Naive thymus-derived CD4-positive, alpha-beta T cell (primary cell): ENCODE measurements at regions not wholly inside any gene's neighbourhood (a gene's known extent, or its start where the extent isn't known, plus 50 kb on each side); places are given as distances from the start of the nearest gene placed in this dataset.

Experiments used
- ATAC-seq: fragments of 150-1000 bp; cut with Tn5 transposase; 2 replicates; pipeline ENCODE4 v1.10.0; 2021; ENCODE audit warnings: mild to moderate bottlenecking, moderate library complexity
- CTCF ChIA-PET: fragments of 350-600 bp; sonication (Branson Sonifier 250); formaldehyde crosslinking; loops from one replicate; lab custom pipeline; 2021; ENCODE audit warnings: antibody characterized with exemption; lab: Charles Lee
- POLR2A ChIA-PET: fragments of 350-600 bp; sonication (Branson Sonifier 250); formaldehyde crosslinking; loops from one replicate; lab custom pipeline; 2021; ENCODE audit warnings: antibody characterized with exemption, inconsistent platforms; lab: Charles Lee
- DNase-seq, 9 donors: peaks; one replicate each; pipeline versions ENCODE4 v3.0.0 to v3.0.0-alpha.2; 2020 to 2022; ENCODE audit warnings: mixed read lengths in 1 of 9
- H3K27ac ChIP-seq: one replicate; pipeline ENCODE4 v1.7.0; 2013; ENCODE audit warnings: mild to moderate bottlenecking, low read depth, low read length, moderate library complexity
- H3K27me3 ChIP-seq, 2 donors: one replicate each; pipeline ENCODE4 v1.7.0; 2013; ENCODE audit warnings: low read length in 2 of 2, mild to moderate bottlenecking in 2 of 2, moderate library complexity in 2 of 2; ENCODE audit not compliant: control insufficient read depth in 2 of 2, insufficient read depth in 2 of 2
- H3K36me3 ChIP-seq, 3 experiments: 1 replicate in 2 of 3; 2 replicates in 1 of 3; pipeline ENCODE4 v1.7.0; 2013; ENCODE audit warnings: low read length in 3 of 3, mild to moderate bottlenecking in 3 of 3, moderate library complexity in 1 of 3; ENCODE audit not compliant: insufficient read depth in 3 of 3, control insufficient read depth in 2 of 3
- H3K4me1 ChIP-seq, 2 donors: one replicate each; pipeline ENCODE4 v1.7.0; 2013; ENCODE audit warnings: low read length in 2 of 2, mild to moderate bottlenecking in 2 of 2, moderate library complexity in 1 of 2; ENCODE audit not compliant: control insufficient read depth in 2 of 2, insufficient read depth in 2 of 2
- H3K4me3 ChIP-seq: 2 replicates; pipeline ENCODE4 v1.7.0; 2013; ENCODE audit warnings: mild to moderate bottlenecking, low read length
- H3K9me3 ChIP-seq, 3 experiments: 1 replicate in 2 of 3; 2 replicates in 1 of 3; pipeline ENCODE4 v1.7.0; 2013; ENCODE audit warnings: low read length in 3 of 3; ENCODE audit not compliant: control insufficient read depth in 2 of 3
- H3K27ac Mint-ChIP-seq, 9 donors: one replicate each; pipeline ENCODE4 v1.8.0; 2020 to 2022; ENCODE audit warnings: mixed read lengths in 9 of 9, mild to moderate bottlenecking in 8 of 9, moderate library complexity in 5 of 9, inconsistent platforms in 2 of 9
- H3K27me3 Mint-ChIP-seq, 5 donors: one replicate each; pipeline ENCODE4 v1.8.0; 2021 to 2022; ENCODE audit warnings: mixed read lengths in 5 of 5, mild to moderate bottlenecking in 1 of 5
- H3K36me3 Mint-ChIP-seq, 5 donors: one replicate each; pipeline ENCODE4 v1.8.0; 2020 to 2022; ENCODE audit warnings: mixed read lengths in 5 of 5, mild to moderate bottlenecking in 3 of 5, inconsistent platforms in 1 of 5
- H3K4me1 Mint-ChIP-seq, 7 donors: one replicate each; pipeline ENCODE4 v1.8.0; 2020 to 2022; ENCODE audit warnings: mixed read lengths in 7 of 7, mild to moderate bottlenecking in 3 of 7, inconsistent platforms in 1 of 7
- H3K4me3 Mint-ChIP-seq, 10 donors: one replicate each; pipeline ENCODE4 v1.8.0; 2020 to 2022; ENCODE audit warnings: mild to moderate bottlenecking in 10 of 10, mixed read lengths in 10 of 10, moderate library complexity in 6 of 10, inconsistent platforms in 2 of 10
- H3K9me3 Mint-ChIP-seq, 11 donors: one replicate each; pipeline ENCODE4 v1.8.0; 2020 to 2022; ENCODE audit warnings: mixed read lengths in 11 of 11, mild to moderate bottlenecking in 4 of 11, inconsistent platforms in 1 of 11, moderate library complexity in 1 of 11
- intact Hi-C, 2 donors: fragments of 100-400 bp; cut with micrococcal nuclease; formaldehyde crosslinking; loops; one replicate each; pipeline ENCODE4 v1.15.1; 2023

GRCh38 chr3:76293856-76294255 lies 508.5 kb upstream of the ZNF717 start:
- Mint-ChIP-seq H3K36me3 (no peaks in the 10 kb centered on the region), H3K4me3 (no peak overlapping the region), H3K9me3 (peaks cover 0 to 25% (median 13%) of the 10 kb centered on the region in 11 donors), H3K4me1 (no peaks in the 10 kb centered on the region), H3K27ac (no peak overlapping the region), H3K27me3 (no peaks in the 10 kb centered on the region)
- ChIA-PET POLR2A (no interaction called here), CTCF (no interaction called here)
- H3K4me3 ChIP-seq: no peak overlapping the region
- H3K9me3 ChIP-seq: no peaks in the 10 kb centered on the region
- intact Hi-C loops: no loop called here
- no peaks in the 10 kb centered on the region for H3K27me3 ChIP-seq
- no peaks in the 10 kb centered on the region for H3K4me1 ChIP-seq
- ATAC-seq (no peak), DNase-seq (no peak)
- no peaks in the 10 kb centered on the region for H3K36me3 ChIP-seq
- H3K27ac ChIP-seq: no peak overlapping the region

GRCh38 chr3:76300746-76301145 lies 515.4 kb upstream of the ZNF717 start:
- H3K9me3 ChIP-seq: no peaks in the 10 kb centered on the region
- no peaks in the 10 kb centered on the region for H3K4me1 ChIP-seq
- no peak for DNase-seq
- no peak for ATAC-seq
- intact Hi-C loops: no loop called here
- Mint-ChIP-seq H3K27ac (no peak overlapping the region), H3K36me3 (no peaks in the 10 kb centered on the region), H3K4me1 (no peaks in the 10 kb centered on the region), H3K4me3 (no peak overlapping the region), H3K27me3 (no peaks in the 10 kb centered on the region), H3K9me3 (peaks cover 0 to 26% (median 8%) of the 10 kb centered on the region in 11 donors)
- CTCF ChIA-PET: interaction anchor here (0.5 kb wide), 1 partner anchor 214 kb away, joined by 3 read pairs; no protein-coding TSS in a partner anchor
- H3K36me3 ChIP-seq: no peaks in the 10 kb centered on the region
- H3K27me3 ChIP-seq: no peaks in the 10 kb centered on the region
- no peak overlapping the region for H3K4me3 ChIP-seq
- H3K27ac ChIP-seq: no peak overlapping the region
- POLR2A ChIA-PET: no interaction called here

- peaks cover 2 to 22% (median 8%) of the 10 kb centered on the region in 11 donors for H3K9me3 Mint-ChIP-seq
- intact Hi-C loops: no loop called here
- Histone ChIP-seq H3K27me3 (no peaks in the 10 kb centered on the region), H3K9me3 (no peaks in the 10 kb centered on the region), H3K4me3 (no peak overlapping the region), H3K36me3 (no peaks in the 10 kb centered on the region), H3K4me1 (no peaks in the 10 kb centered on the region), H3K27ac (no peak overlapping the region)
- ChIA-PET CTCF (no interaction called here), POLR2A (no interaction called here)
- H3K4me3 Mint-ChIP-seq: no peak overlapping the region
- DNase-seq (no peak), ATAC-seq (no peak)
- no peaks in the 10 kb centered on the region for H3K36me3 Mint-ChIP-seq
- no peaks in the 10 kb centered on the region for H3K27me3 Mint-ChIP-seq
- H3K27ac Mint-ChIP-seq: no peak overlapping the region
- no peaks in the 10 kb centered on the region for H3K4me1 Mint-ChIP-seq
Measured at GRCh38 chr3:76307556-76307955, 522.2 kb upstream of the ZNF717 start.

GRCh38 chr3:76308541-76308940 lies 523.2 kb upstream of the ZNF717 start:
- Mint-ChIP-seq H3K27ac (no peak overlapping the region), H3K4me1 (no peaks in the 10 kb centered on the region), H3K36me3 (no peaks in the 10 kb centered on the region), H3K4me3 (no peak overlapping the region), H3K9me3 (peaks cover 3 to 27% (median 8%) of the 10 kb centered on the region in 11 donors), H3K27me3 (no peaks in the 10 kb centered on the region)
- Histone ChIP-seq H3K27me3 (no peaks in the 10 kb centered on the region), H3K27ac (no peak overlapping the region), H3K9me3 (no peaks in the 10 kb centered on the region), H3K4me3 (no peak overlapping the region), H3K36me3 (no peaks in the 10 kb centered on the region), H3K4me1 (no peaks in the 10 kb centered on the region)
- ATAC-seq (no peak), DNase-seq (no peak)
- intact Hi-C loops: no loop called here
- ChIA-PET CTCF (no interaction called here), POLR2A (interaction anchor here (0.7 kb wide), 1 partner anchor 32 kb away, joined by 3 read pairs; no protein-coding TSS in a partner anchor)

GRCh38 chr3:76310089-76310488 lies 524.7 kb upstream of the ZNF717 start:
- H3K27ac ChIP-seq: no peak overlapping the region
- DNase-seq: no peak
- H3K9me3 Mint-ChIP-seq: peaks cover 2 to 21% (median 8%) of the 10 kb centered on the region in 11 donors
- no peaks in the 10 kb centered on the region for H3K36me3 ChIP-seq
- no peaks in the 10 kb centered on the region for H3K4me1 ChIP-seq
- no peak for ATAC-seq
- POLR2A ChIA-PET: no interaction called here
- H3K27me3 Mint-ChIP-seq: no peaks in the 10 kb centered on the region
- no peaks in the 10 kb centered on the region for H3K36me3 Mint-ChIP-seq
- no peaks in the 10 kb centered on the region for H3K4me1 Mint-ChIP-seq
- no peaks in the 10 kb centered on the region for H3K27me3 ChIP-seq
- H3K4me3 Mint-ChIP-seq: no peak overlapping the region
- H3K27ac Mint-ChIP-seq: no peak overlapping the region
- H3K9me3 ChIP-seq: no peaks in the 10 kb centered on the region
- no peak overlapping the region for H3K4me3 ChIP-seq
- intact Hi-C loops: no loop called here
- CTCF ChIA-PET: no interaction called here

- H3K4me3 Mint-ChIP-seq: no peak overlapping the region
- ATAC-seq: no peak
- no peak overlapping the region for H3K27ac Mint-ChIP-seq
Measured at GRCh38 chr3:76310667-76311066, 525.3 kb upstream of the ZNF717 start.

GRCh38 chr3:76311941-76312340 lies 526.6 kb upstream of the ZNF717 start:
- Histone ChIP-seq H3K36me3 (no peaks in the 10 kb centered on the region), H3K27me3 (no peaks in the 10 kb centered on the region), H3K9me3 (no peaks in the 10 kb centered on the region), H3K4me3 (no peak overlapping the region), H3K4me1 (no peaks in the 10 kb centered on the region), H3K27ac (no peak overlapping the region)
- no peak overlapping the region for H3K4me3 Mint-ChIP-seq
- no peaks in the 10 kb centered on the region for H3K27me3 Mint-ChIP-seq
- H3K36me3 Mint-ChIP-seq: no peaks in the 10 kb centered on the region
- CTCF ChIA-PET: no interaction called here
- H3K9me3 Mint-ChIP-seq: peaks cover 2 to 29% (median 8%) of the 10 kb centered on the region in 11 donors
- intact Hi-C loops: no loop called here
- POLR2A ChIA-PET: no interaction called here
- H3K27ac Mint-ChIP-seq: no peak overlapping the region
- no peak for DNase-seq
- ATAC-seq: no peak
- no peaks in the 10 kb centered on the region for H3K4me1 Mint-ChIP-seq

More at GRCh38 chr3:76310667-76311066, 525.3 kb upstream of the ZNF717 start:
- Histone ChIP-seq H3K4me1 (no peaks in the 10 kb centered on the region), H3K36me3 (no peaks in the 10 kb centered on the region), H3K9me3 (no peaks in the 10 kb centered on the region), H3K27me3 (no peaks in the 10 kb centered on the region), H3K4me3 (no peak overlapping the region), H3K27ac (no peak overlapping the region)
- no peak for DNase-seq
- Mint-ChIP-seq H3K36me3 (no peaks in the 10 kb centered on the region), H3K4me1 (no peaks in the 10 kb centered on the region), H3K27me3 (no peaks in the 10 kb centered on the region), H3K9me3 (peaks cover 2 to 23% (median 8%) of the 10 kb centered on the region in 11 donors)
- ChIA-PET CTCF (no interaction called here), POLR2A (no interaction called here)
- intact Hi-C loops: no loop called here
